ENCODE measurements at regions not wholly inside any gene's neighbourhood (a gene's known extent, or its start where the extent isn't known, plus 50 kb on each side); places are given as distances from the start of the nearest gene placed in this dataset.

DNA sequence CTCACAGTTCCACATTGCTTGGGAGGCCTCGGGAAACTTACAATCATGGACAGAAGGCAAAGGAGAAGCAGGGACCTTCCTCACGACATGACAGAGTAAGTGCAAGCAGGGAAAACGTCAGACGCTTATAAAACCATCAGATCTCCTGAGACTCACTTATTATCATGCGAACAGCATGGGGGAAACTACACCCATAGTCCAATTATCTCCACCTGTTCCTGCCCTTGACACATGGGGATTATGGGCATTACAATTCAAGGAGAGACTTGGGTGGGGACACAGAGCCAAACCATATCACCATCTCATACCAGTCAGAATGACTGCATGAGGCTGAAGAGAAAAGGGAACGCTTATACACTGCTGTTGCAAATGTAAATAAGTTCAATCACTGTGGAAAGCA is 1066.9 kb upstream of the PCDH7 start (continued):
- no peak for TF ChIP-seq CHD7 (IDR thresholded peaks at IDR 0.05; ENCODE audit: insufficient replicate concordance, low read length)
- TF ChIP-seq CBX8 (IDR thresholded peaks at IDR 0.05; ENCODE audit: borderline replicate concordance, low read depth, low read length) = no peak
- TF ChIP-seq, protein P1, sequence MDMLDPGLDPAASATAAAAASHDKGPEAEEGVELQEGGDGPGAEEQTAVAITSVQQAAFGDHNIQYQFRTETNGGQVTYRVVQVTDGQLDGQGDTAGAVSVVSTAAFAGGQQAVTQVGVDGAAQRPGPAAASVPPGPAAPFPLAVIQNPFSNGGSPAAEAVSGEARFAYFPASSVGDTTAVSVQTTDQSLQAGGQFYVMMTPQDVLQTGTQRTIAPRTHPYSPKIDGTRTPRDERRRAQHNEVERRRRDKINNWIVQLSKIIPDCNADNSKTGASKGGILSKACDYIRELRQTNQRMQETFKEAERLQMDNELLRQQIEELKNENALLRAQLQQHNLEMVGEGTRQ (IDR thresholded peaks at IDR 0.05; ENCODE audit: low read length) = no peak
- no peak for TF ChIP-seq TCF12 (IDR thresholded peaks at IDR 0.05; ENCODE audit: low read depth, low read length)
- TF ChIP-seq SP1 (IDR thresholded peaks at IDR 0.05; ENCODE audit: low read depth, low read length) = no peak
- TF ChIP-seq NANOG (IDR thresholded peaks at IDR 0.05; ENCODE audit: insufficient read depth, low read depth, low read length, poor library complexity, severe bottlenecking) = no peak
- no peak for TF ChIP-seq CHD1 (IDR thresholded peaks at IDR 0.05; ENCODE audit: low read depth, low read length)
- no peak for TF ChIP-seq RFX5 (IDR thresholded peaks at IDR 0.05; ENCODE audit: borderline replicate concordance, low read depth, low read length)
